CD14-positive monocyte (primary cell): ENCODE measurements at regions not wholly inside any gene's neighbourhood (a gene's known extent, or its start where the extent isn't known, plus 50 kb on each side); places are given as distances from the start of the nearest gene placed in this dataset.

Experiments
- DNase-seq, 3 donors: peaks; one replicate each; pipeline ENCODE4 v3.0.0-alpha.2; 2011 to 2022
- H2AFZ ChIP-seq: 2 replicates; pipeline ENCODE4 v1.6.0; 2012; ENCODE audit warnings: mild to moderate bottlenecking, low read depth, low read length, inconsistent platforms; ENCODE audit not compliant: insufficient read depth, poor library complexity, severe bottlenecking
- H3K27ac ChIP-seq, 2 donors: 1 replicate in 1 of 2; 2 replicates in 1 of 2; pipeline ENCODE4 v1.5.1; 2012 to 2013; ENCODE audit warnings: low read length in 2 of 2, control low read depth in 1 of 2, inconsistent platforms in 1 of 2, low read depth in 1 of 2, mild to moderate bottlenecking in 1 of 2
- H3K27me3 ChIP-seq, 2 donors: one replicate each; pipeline versions ENCODE4 v1.6.0 to v1.6.1; 2011 to 2013; ENCODE audit warnings: low read length in 2 of 2; ENCODE audit not compliant: control insufficient read depth in 2 of 2, insufficient read depth in 2 of 2
- H3K36me3 ChIP-seq, 2 donors: replicated peaks in 1 of 2; 1 replicate in 1 of 2; 2 replicates in 1 of 2; pipeline versions ENCODE4 v1.5.1 to v1.6.1; 2012 to 2013; ENCODE audit warnings: low read length in 2 of 2, control low read depth in 1 of 2, inconsistent platforms in 1 of 2, mild to moderate bottlenecking in 1 of 2; ENCODE audit not compliant: insufficient read depth in 2 of 2, control insufficient read depth in 1 of 2
- H3K4me1 ChIP-seq, 2 donors: 1 replicate in 1 of 2; 2 replicates in 1 of 2; pipeline versions ENCODE4 v1.5.1 to v1.6.1; 2012 to 2013; ENCODE audit warnings: low read length in 2 of 2, control low read depth in 1 of 2, inconsistent platforms in 1 of 2, mild to moderate bottlenecking in 1 of 2, moderate library complexity in 1 of 2; ENCODE audit not compliant: insufficient read depth in 2 of 2, control insufficient read depth in 1 of 2
- H3K4me2 ChIP-seq: replicated peaks from 2 replicates; pipeline ENCODE3; 2012; ENCODE audit warnings: low read length, moderate library complexity, mild to moderate bottlenecking; ENCODE audit not compliant: poor library complexity, severe bottlenecking; ENCODE audit errors: extremely low read depth
- H3K4me3 ChIP-seq, 3 experiments: fragments of 200-600 bp in 1 of 3; sonication (generic) in 1 of 3; replicated peaks in 1 of 3; 1 replicate in 2 of 3; 2 replicates in 1 of 3; pipeline ENCODE4 v1.5.1; 2011 to 2013; ENCODE audit warnings: low read length in 3 of 3, mild to moderate bottlenecking in 3 of 3, control low read depth in 2 of 3, low read depth in 2 of 3, inconsistent platforms in 1 of 3, moderate library complexity in 1 of 3
- H3K79me2 ChIP-seq: 2 replicates; pipeline ENCODE4 v1.6.0; 2012; ENCODE audit warnings: mild to moderate bottlenecking, control low read depth, inconsistent platforms, low read length, moderate library complexity; ENCODE audit not compliant: insufficient read depth
- H3K9ac ChIP-seq: 2 replicates; pipeline ENCODE4 v1.6.0; 2017; ENCODE audit warnings: low read length, mild to moderate bottlenecking; ENCODE audit not compliant: insufficient read depth, poor library complexity, severe bottlenecking
- H3K9me3 ChIP-seq, 2 donors: replicated peaks in 1 of 2; 1 replicate in 1 of 2; 2 replicates in 1 of 2; pipeline versions ENCODE4 v1.5.1 to v1.6.1; 2012 to 2013; ENCODE audit warnings: low read length in 2 of 2, control low read depth in 1 of 2; ENCODE audit not compliant: control insufficient read depth in 1 of 2, insufficient read depth in 1 of 2
- H4K20me1 ChIP-seq: 2 replicates; pipeline ENCODE4 v1.6.0; 2012; ENCODE audit warnings: mild to moderate bottlenecking, low read length, control low read depth, moderate library complexity; ENCODE audit not compliant: insufficient read depth
- H3K27ac Mint-ChIP-seq, 7 donors: one replicate each; pipeline ENCODE4 v1.8.0; 2020; ENCODE audit warnings: mild to moderate bottlenecking in 7 of 7, mixed read lengths in 7 of 7, moderate library complexity in 6 of 7, inconsistent platforms in 2 of 7
- H3K27me3 Mint-ChIP-seq, 3 donors: one replicate each; pipeline ENCODE4 v1.8.0; 2021 to 2022; ENCODE audit warnings: low read depth in 3 of 3, mild to moderate bottlenecking in 3 of 3, mixed read lengths in 3 of 3, moderate library complexity in 3 of 3, inconsistent platforms in 1 of 3
- H3K36me3 Mint-ChIP-seq, 2 donors: one replicate each; pipeline ENCODE4 v1.8.0; 2020; ENCODE audit warnings: mixed read lengths in 2 of 2, inconsistent platforms in 1 of 2, mild to moderate bottlenecking in 1 of 2
- H3K4me1 Mint-ChIP-seq: one replicate; pipeline ENCODE4 v1.8.0; 2020; ENCODE audit warnings: mild to moderate bottlenecking, mixed read lengths
- H3K4me3 Mint-ChIP-seq, 2 donors: one replicate each; pipeline ENCODE4 v1.8.0; 2020; ENCODE audit warnings: mild to moderate bottlenecking in 2 of 2, mixed read lengths in 2 of 2, moderate library complexity in 1 of 2
- H3K9me3 Mint-ChIP-seq, 7 donors: one replicate each; pipeline ENCODE4 v1.8.0; 2020 to 2022; ENCODE audit warnings: mixed read lengths in 7 of 7, mild to moderate bottlenecking in 6 of 7, moderate library complexity in 6 of 7, inconsistent platforms in 2 of 7
- CTCF ChIP-seq: fragments of 200-600 bp; IDR thresholded peaks from one replicate; pipeline ENCODE4 v1.8.0; 2022; ENCODE audit warnings: antibody characterized with exemption, mild to moderate bottlenecking
- WGBS: methylation state at CpG from one replicate; pipeline ENCODE4 v1.1.5; 2013; ENCODE audit warnings: missing lambda C conversion rate; ENCODE audit not compliant: insufficient coverage; 5-methylcytosine and 5-hydroxymethylcytosine counted together
- intact Hi-C, 2 donors: fragments of 100-400 bp; cut with micrococcal nuclease; formaldehyde crosslinking; loops; one replicate each; pipeline versions ENCODE4 v1.15.0 to v1.15.1; 2023

DNA sequence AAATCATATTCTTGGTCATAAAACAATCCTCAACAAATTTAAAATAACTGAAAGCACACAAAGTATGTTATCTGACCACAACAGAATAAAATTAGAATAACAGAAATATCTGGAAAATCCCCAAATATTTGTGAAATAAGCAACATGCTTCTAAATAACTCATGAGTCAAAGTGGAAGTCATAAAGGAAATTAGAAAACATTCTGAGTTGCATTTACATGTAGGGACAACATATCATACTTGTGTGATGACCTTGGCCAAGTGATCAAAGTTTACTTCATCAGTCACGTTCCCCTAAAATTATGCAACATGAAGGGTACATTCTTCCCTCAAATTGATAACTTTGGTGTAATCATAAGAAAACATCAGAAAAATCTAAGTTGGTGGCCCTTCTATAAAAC lies 64.7 kb downstream of the CSF2 start:
- H3K79me2 ChIP-seq, result no peaks in the 10 kb centered on the region
- no peak for DNase-seq
- H3K9ac ChIP-seq, result no peak overlapping the region
- H3K27ac Mint-ChIP-seq, result no peak overlapping the region
- H3K36me3 ChIP-seq, result no peaks in the 10 kb centered on the region
- no peak overlapping the region for H3K4me2 ChIP-seq
- no peaks in the 10 kb centered on the region for H4K20me1 ChIP-seq
- H3K9me3 ChIP-seq, result peaks cover 0 to 4% of the 10 kb centered on the region in 2 donors
- H3K27ac ChIP-seq, result no peak overlapping the region
- intact Hi-C loops, result no loop called here
- H3K36me3 Mint-ChIP-seq, result no peaks in the 10 kb centered on the region
- no peaks in the 10 kb centered on the region for H3K27me3 ChIP-seq
- H3K4me3 ChIP-seq, result no peak overlapping the region
- WGBS, result no CpG with 5 or more reads among the region's 1 CpG
- no peaks in the 10 kb centered on the region for H3K4me1 ChIP-seq
- H3K9me3 Mint-ChIP-seq, result peaks cover 2 to 17% (median 11%) of the 10 kb centered on the region in 7 donors
- no peak overlapping the region for H3K4me3 Mint-ChIP-seq
- no peak for TF ChIP-seq CTCF
- peaks cover 3 to 14% (median 7%) of the 10 kb centered on the region in 3 donors for H3K27me3 Mint-ChIP-seq
- H2AFZ ChIP-seq, result no peak overlapping the region
- H3K4me1 Mint-ChIP-seq, result peaks cover 3% of the 10 kb centered on the region
